Testis (tissue), 2 donors: ENCODE measurements at regions not wholly inside any gene's neighbourhood (a gene's known extent, or its start where the extent isn't known, plus 50 kb on each side); places are given as distances from the start of the nearest gene placed in this dataset.

ENCODE experiments used
- POLR2A ChIP-seq: fragments of 450-650 bp; IDR thresholded peaks from one replicate; pipeline ENCODE4 v1.6.1; 2017; ENCODE audit warnings: antibody characterized with exemption, mild to moderate bottlenecking, moderate library complexity
- TF ChIP-seq, protein P1 (sequence below), 3 experiments: fragments of 450-650 bp in 2 of 3; fragments of 200-600 bp in 1 of 3; sonication (generic) in 1 of 3; IDR thresholded peaks; one replicate each; pipeline ENCODE4 v1.5.1; 2016 to 2019; ENCODE audit warnings: antibody characterized with exemption in 3 of 3, mild to moderate bottlenecking in 2 of 3, moderate library complexity in 1 of 3

DNA sequence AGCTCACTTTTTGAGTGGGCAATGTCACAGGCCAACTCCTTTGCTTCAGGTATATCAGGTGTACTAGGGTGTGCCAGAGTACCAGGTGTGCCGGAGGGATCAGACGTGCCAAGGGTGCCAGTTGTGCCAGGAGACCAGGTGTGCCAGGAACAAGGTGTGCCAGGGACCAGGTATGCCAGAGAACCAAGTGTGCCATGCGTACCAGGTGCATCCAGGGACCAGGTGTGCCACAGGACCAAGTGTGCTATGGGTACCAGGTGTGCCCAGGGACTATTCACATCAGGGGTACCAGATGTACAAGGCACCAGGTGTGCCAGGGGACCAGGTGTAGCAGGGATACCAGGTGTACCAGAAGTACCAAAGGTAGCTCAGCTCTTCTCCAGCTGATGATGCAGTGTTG is 174.7 kb upstream of the S1PR3 start:
- TF ChIP-seq, protein P1, sequence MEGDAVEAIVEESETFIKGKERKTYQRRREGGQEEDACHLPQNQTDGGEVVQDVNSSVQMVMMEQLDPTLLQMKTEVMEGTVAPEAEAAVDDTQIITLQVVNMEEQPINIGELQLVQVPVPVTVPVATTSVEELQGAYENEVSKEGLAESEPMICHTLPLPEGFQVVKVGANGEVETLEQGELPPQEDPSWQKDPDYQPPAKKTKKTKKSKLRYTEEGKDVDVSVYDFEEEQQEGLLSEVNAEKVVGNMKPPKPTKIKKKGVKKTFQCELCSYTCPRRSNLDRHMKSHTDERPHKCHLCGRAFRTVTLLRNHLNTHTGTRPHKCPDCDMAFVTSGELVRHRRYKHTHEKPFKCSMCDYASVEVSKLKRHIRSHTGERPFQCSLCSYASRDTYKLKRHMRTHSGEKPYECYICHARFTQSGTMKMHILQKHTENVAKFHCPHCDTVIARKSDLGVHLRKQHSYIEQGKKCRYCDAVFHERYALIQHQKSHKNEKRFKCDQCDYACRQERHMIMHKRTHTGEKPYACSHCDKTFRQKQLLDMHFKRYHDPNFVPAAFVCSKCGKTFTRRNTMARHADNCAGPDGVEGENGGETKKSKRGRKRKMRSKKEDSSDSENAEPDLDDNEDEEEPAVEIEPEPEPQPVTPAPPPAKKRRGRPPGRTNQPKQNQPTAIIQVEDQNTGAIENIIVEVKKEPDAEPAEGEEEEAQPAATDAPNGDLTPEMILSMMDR (IDR thresholded peaks at IDR 0.05), result no peak
- TF ChIP-seq POLR2A, result no peak
